Hindlimb muscle (tissue), 1 donor: ENCODE measurements at regions not wholly inside any gene's neighbourhood (a gene's known extent, or its start where the extent isn't known, plus 50 kb on each side); places are given as distances from the start of the nearest gene placed in this dataset.

Experiments
- DNase-seq: peaks from one replicate; pipeline ENCODE4 v3.0.0-alpha.2; 2013

- DNase-seq, result no peak
Measured at GRCh38 chr19:29375429-29376119, 150.2 kb upstream of the VSTM2B start.

DNA sequence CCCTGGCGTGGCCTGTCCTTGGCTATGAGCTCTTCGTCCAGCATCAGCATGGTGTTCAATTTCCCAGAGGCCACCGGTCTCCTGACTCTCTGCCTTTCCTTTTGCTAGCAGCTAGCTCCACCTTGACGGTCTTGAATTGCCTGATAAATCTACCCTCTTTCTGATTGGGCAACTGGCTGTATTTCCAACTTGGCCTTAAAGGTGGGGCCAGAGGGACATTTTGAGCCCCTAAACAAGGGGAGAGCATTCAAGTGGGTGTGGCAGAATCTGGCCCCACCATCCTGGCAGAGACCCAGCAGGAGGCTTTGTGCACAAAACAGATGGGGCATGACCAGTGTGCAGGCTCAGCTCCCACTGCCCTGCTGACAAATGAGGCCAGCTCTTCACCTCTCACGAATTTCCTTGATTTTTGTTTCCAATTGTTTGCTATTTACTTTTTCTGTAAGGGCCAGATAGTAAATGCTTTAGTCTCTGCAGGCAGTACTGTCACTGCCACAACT, 148.9 kb upstream of the VSTM2B start:
- no peak for DNase-seq

DNA sequence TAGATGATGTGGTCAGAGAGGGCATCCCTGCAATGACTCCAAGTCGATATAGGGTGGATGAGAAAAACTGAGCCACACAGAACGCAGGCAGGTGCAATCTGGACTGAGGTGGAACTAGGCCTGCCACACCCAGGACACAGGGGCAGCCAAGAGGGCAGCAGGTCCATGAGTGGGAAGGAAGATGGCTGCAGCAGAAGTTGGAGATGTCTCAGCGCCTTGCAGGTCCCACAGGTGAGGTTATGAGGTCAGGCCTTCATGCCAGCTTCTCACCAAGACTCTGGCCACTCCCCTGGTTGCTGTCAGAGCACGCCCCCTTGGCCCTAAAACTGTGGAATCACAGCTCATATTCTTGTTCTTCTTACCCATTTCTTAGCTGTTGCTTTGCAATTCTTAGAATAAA, 147.7 kb upstream of the VSTM2B start:
- DNase-seq, result no peak

GRCh38 chr19:29378543-29379080, 147.2 kb upstream of the VSTM2B start:
- DNase-seq, result no peak

- DNase-seq, result no peak
Measured at GRCh38 chr19:29379257-29380021, 146.4 kb upstream of the VSTM2B start.

- no peak for DNase-seq
Measured at GRCh38 chr19:29380581-29380980, 145.2 kb upstream of the VSTM2B start.

DNA sequence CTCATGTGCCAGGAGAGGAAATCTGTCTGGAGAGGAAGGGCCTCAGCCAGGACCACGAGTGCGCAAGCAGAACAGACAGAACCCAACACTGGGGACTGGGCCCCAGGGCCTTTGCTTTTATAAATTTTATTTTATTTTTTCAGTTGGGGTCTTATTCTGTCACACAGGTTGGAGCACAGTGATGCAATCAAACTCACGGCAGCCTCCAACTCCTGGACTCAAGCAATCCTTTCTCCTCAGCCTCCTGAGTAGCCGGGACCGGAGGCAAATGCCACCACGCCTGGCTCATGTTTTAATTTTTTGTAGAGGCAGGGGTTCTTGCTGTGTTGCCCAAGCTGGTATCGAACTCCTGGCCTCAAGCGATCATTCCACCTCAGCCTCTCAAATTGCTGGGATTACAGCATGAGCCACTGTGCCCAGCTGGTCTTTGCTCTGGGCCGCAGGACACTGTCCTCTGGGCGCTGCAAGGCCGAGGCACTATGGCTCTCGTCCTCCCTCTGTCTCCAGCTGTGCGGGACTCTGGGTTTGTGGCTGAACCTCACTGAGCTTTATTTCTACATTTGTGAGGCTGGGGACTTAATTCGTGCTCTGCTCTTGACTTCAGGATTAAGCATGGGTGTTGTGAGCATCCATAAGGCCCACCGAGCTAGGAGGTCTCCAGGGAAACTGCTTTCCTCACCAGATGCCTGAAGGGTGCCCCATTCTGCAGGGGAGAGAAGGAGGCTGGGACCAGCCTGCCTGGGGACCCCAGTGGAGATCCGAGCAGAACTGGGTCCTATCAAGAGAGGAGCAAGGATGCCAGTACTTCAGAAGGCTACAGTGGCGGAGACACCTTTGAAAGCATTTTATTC, 144.2 kb upstream of the VSTM2B start:
- no peak for DNase-seq

GRCh38 chr19:29383696-29384095, 142.1 kb upstream of the VSTM2B start:
- no peak for DNase-seq

DNA sequence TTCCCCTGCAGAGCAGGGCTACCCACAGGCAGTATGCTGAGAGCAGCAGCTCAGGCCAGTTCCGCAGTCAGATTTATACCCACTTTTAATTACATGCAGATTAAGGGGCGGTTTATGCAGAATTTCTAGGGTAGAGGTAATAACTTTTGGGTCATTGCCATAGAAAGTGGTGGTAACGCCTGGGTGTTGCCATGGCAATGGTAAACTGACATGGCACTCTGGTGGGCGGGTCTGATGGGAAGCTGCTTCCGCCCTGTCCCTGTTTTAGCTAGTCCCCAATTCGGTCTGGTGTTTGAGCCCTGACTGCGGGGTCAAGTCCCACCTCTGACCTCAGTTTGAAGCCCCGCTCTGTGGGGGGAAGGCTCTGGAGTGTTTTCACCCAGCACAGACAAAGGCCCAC, 141.1 kb upstream of the VSTM2B start:
- DNase-seq, result no peak

DNA sequence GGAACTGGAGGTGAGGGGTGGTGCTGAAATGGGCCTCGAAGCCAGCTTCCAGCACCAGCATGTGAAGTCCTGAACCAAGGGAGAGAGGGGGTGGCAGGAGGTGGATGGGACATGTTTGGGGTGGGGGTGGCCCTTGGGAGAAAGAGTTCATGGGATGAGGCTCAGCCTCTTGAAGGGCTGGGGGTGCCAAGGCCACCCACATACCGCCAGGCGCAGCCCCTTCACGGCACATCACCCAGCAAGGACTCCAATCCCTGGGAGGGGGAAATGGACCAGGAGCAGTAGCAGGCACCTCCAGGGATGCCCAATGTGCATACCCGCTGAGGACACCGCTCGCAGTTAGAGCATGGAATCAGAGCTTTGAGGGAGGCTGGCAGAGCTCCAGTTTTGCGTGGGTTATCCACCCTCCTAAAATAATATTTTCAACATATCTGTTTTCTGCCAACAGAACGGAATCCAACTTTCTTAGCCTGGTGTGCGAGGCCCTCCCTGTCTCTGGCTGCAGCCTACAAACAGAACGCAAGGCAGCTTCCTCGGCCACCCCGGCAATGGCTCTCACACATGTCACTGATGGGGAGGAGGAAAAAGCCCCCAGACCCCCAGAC, 140.5 kb upstream of the VSTM2B start:
- no peak for DNase-seq

GRCh38 chr19:29386970-29387369, 138.8 kb upstream of the VSTM2B start:
- no peak for DNase-seq

DNA sequence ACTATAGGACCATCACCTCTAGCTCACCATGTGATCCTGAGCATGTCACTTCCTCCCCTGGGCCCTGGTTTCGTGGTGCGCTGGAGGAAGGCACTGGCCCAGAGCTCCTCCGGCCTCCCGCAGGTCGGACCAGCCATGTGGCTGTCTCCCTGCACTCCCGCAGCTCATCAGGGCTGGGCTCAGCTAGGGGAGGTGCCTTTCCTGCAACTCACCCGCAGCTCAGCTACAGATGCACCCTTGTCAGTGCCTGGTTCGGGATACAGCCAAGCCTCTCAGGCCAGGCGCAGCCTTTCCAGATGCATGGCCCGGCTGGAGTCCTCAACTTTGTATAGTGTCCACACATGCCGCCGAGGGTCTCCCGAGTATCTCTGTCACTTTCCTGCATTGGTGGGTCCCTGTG, 138.2 kb upstream of the VSTM2B start:
- no peak for DNase-seq

- DNase-seq, result no peak
Measured at GRCh38 chr19:29389495-29389894, 136.3 kb upstream of the VSTM2B start.

- DNase-seq, result no peak
Measured at GRCh38 chr19:29390742-29391141, 135.1 kb upstream of the VSTM2B start.

- DNase-seq, result no peak
Measured at GRCh38 chr19:29393915-29394460, 131.8 kb upstream of the VSTM2B start.

DNA sequence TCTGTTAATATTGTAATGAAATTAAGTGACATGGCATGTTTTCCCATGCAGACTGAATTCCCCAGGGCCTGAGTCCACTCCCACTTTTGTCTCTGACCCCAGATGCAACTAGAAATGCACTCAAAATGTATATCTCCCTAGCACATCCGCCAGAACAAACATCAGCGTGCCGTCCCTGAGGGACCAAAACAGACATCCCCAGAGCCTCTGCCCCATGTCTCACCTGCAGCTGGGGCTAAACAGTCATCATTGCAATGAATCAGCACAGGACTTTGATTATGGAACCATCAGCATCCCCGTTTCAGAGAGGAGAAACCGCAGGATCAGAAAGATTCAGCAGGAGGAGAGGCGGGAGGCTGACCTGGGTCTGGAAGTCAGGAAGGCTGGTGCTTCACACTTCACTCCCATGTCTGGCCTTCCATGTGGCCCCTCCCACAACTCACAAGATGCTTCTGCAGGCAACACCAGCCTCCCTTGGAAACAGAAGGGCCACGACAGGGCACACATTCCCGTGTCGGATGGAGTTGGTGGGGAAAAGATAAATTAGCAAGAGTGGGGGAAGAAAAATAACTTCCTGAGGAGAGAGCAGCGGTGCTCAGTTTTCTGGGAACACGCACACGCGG, 130.6 kb upstream of the VSTM2B start:
- DNase-seq, result no peak

DNA sequence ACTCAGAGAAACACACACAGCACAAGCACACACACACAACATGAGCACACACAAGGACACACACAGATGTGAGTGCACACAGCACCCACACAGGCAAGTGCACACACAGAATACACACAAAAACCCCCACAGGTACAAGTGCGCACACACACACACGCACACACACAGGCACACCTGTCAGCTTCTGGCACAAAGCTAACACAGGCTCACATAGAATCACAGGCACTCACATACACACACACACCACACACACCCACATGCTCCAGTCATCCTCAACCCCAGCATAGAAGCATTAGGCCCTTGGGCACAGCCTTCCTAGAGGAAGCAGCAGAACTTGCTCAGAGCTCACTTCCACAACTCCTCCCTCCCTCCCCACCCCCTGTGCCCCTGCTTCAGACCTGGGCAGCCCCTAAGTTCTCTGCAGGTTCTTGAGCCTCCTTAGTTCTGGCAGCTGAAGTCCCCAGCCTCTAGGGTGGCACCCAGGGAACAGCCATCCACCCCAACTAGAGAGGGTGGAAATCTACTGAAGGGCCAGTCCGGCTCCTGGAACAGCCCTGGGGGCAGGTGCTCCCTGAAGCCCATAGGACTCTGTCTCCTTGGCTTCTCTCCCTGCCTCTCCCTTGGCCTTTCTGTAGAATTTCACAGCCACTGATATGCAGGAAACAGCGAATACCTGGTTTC, 129.9 kb upstream of the VSTM2B start:
- no peak for DNase-seq

GRCh38 chr19:29396925-29397324, 128.9 kb upstream of the VSTM2B start:
- no peak for DNase-seq

GRCh38 chr19:29397748-29398147, 128.0 kb upstream of the VSTM2B start:
- no peak for DNase-seq

GRCh38 chr19:29399804-29400203, 126.0 kb upstream of the VSTM2B start:
- DNase-seq, result no peak
